Ovary (tissue), 7 donors: ENCODE measurements at regions not wholly inside any gene's neighbourhood (a gene's known extent, or its start where the extent isn't known, plus 50 kb on each side); places are given as distances from the start of the nearest gene placed in this dataset.

ENCODE experiments used
- DNase-seq, 5 donors: peaks; one replicate each; pipeline ENCODE4 v3.0.0-alpha.2; 2019 to 2020
- H3K27ac ChIP-seq, 2 donors: fragments of 200-600 bp; one replicate each; pipeline versions ENCODE4 v1.5.1 to v1.8.0; 2019 to 2022
- H3K27me3 ChIP-seq: fragments of 200-600 bp; one replicate; pipeline ENCODE4 v1.8.0; 2022
- H3K36me3 ChIP-seq: fragments of 200-600 bp; sonication (generic); one replicate; pipeline ENCODE4 v1.5.1; 2019
- H3K4me1 ChIP-seq: one replicate; pipeline ENCODE4 v1.8.1; 2013; ENCODE audit warnings: mild to moderate bottlenecking, moderate library complexity; ENCODE audit not compliant: insufficient read depth
- H3K4me3 ChIP-seq: fragments of 200-600 bp; sonication (generic); one replicate; pipeline ENCODE4 v1.5.1; 2017
- H3K9me3 ChIP-seq, 2 donors: fragments of 200-600 bp in 1 of 2; sonication (generic) in 1 of 2; one replicate each; pipeline versions ENCODE4 v1.5.1 to v1.8.1; 2013 to 2019; ENCODE audit warnings: mild to moderate bottlenecking in 1 of 2, moderate library complexity in 1 of 2
- EP300 ChIP-seq: sonication (generic); formaldehyde crosslinking; IDR thresholded peaks from one replicate; pipeline ENCODE4 v1.6.1; 2017; ENCODE audit warnings: antibody characterized with exemption
- POLR2A ChIP-seq: fragments of 450-650 bp; IDR thresholded peaks from one replicate; pipeline ENCODE4 v1.6.1; 2017; ENCODE audit warnings: antibody characterized with exemption, mild to moderate bottlenecking, moderate library complexity
- WGBS, 3 donors: extraction: QIAGEN DNeasy Blood & Tissue Kit in 1 of 3; methylation state at CpG; one replicate each; pipeline versions ENCODE4 v1.1.5 to v1.1.7; 2013 to 2017; 5-methylcytosine and 5-hydroxymethylcytosine counted together
- intact Hi-C, 4 donors: fragments of 100-400 bp; cut with DNase I; formaldehyde crosslinking; loops; one replicate each; pipeline versions ENCODE4 v1.11.0 to v1.15.1; 2022 to 2023
- TF ChIP-seq, protein P1 (sequence below), 3 donors: fragments of 450-650 bp in 2 of 3; fragments of 200-600 bp in 1 of 3; IDR thresholded peaks; one replicate each; pipeline versions ENCODE4 v1.5.1 to v1.8.0; 2016 to 2022; ENCODE audit warnings: antibody characterized with exemption in 3 of 3, mild to moderate bottlenecking in 1 of 3
- donor health status: DM: no; HTN: no; CAD: no; lungs with moderate emphysema.
- donor health status: DM: no; HTN: no; CAD: no.
- donor health status: Bipolar disorder and iron deficiency.
- donor health status: DM: no; HTN: no; CAD: no.
- donor health status: DM: yes; HTN: yes; CAD: no.

DNA sequence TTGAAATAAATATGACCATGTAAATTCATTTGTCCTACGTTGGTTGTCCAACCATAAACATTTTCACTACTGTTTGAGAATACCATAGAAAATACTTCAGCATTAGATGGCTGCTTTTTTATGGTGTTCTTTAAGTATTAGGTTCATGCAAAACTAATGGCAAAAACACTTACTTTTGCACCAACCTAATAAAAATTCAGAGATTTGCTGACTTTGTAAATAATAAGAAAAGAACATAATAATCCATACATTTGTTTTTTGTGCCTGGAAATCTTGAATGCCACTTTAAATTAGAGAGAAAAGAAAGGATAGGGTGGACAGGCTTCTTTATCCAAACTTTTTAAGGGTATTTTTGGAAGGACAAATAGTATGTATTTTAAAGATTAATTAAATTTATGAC, 719.7 kb upstream of the TYRP1 start:
- WGBS, 3 donors, result 45 to 69% (median 50%) methylated on average over 1 of the region's 1 CpG
- Histone ChIP-seq H3K36me3 (no peaks in the 10 kb centered on the region), H3K4me1 (no peaks in the 10 kb centered on the region), H3K27ac (no peak overlapping the region), H3K27me3 (no peaks in the 10 kb centered on the region), H3K9me3 (no peaks in the 10 kb centered on the region), H3K4me3 (no peak overlapping the region)
- intact Hi-C loops, result no loop called here
- TF ChIP-seq EP300 (no peak), POLR2A (no peak)
- TF ChIP-seq, protein P1, sequence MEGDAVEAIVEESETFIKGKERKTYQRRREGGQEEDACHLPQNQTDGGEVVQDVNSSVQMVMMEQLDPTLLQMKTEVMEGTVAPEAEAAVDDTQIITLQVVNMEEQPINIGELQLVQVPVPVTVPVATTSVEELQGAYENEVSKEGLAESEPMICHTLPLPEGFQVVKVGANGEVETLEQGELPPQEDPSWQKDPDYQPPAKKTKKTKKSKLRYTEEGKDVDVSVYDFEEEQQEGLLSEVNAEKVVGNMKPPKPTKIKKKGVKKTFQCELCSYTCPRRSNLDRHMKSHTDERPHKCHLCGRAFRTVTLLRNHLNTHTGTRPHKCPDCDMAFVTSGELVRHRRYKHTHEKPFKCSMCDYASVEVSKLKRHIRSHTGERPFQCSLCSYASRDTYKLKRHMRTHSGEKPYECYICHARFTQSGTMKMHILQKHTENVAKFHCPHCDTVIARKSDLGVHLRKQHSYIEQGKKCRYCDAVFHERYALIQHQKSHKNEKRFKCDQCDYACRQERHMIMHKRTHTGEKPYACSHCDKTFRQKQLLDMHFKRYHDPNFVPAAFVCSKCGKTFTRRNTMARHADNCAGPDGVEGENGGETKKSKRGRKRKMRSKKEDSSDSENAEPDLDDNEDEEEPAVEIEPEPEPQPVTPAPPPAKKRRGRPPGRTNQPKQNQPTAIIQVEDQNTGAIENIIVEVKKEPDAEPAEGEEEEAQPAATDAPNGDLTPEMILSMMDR (IDR thresholded peaks at IDR 0.05), result no peak
- DNase-seq, result no peak

DNA sequence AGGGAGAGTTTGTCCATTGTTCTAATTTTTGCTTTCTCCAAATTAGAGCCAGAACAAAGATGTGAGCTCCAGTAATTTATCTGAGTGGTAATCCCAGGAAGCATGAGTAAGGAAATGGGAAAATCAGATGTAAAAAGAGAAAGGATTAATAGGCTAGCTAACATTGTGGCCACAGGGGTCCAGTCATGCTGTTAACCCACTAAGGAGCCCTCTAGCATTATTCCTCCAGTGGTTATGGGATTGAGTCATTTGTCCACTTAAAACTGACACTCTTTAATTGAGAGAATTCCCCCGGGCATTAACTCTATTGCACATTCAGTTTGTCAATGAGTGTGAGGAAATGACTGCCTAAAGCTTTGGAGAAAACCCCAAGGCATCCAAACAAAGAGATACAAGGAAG, 700.3 kb upstream of the TYRP1 start:
- Histone ChIP-seq H3K27ac (no peak overlapping the region), H3K4me3 (no peak overlapping the region), H3K4me1 (no peaks in the 10 kb centered on the region), H3K27me3 (no peaks in the 10 kb centered on the region), H3K9me3 (no peaks in the 10 kb centered on the region), H3K36me3 (no peaks in the 10 kb centered on the region)
- no peak for TF ChIP-seq EP300
- TF ChIP-seq, protein P1 (IDR thresholded peaks at IDR 0.05), result no peak
- no peak for TF ChIP-seq POLR2A
- no peak for DNase-seq
- intact Hi-C loops, result no loop called here
- WGBS, 3 donors, result 74 to 81% (median 78%) methylated on average over 1 of the region's 1 CpG

DNA sequence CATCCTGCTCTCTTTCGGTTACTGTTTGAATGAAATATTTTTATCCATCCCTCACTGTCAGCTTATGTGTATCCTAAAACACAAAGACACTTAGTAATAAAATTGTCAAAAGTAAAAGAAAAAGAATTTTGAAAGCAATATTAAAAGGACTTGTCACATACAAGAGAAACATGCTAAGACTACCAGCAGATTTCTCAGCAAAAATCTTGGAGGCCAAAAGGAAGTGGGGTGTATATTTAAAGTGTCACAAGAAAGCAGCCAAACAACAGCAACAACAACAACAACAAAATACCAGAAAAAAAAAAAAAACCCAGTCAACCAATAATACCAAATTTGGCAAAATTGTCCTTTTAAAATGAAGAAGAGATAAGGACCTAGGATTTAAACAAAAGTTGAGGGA, 678.7 kb upstream of the TYRP1 start:
- TF ChIP-seq, protein P1 (IDR thresholded peaks at IDR 0.05), result no peak
- TF ChIP-seq POLR2A (no peak), EP300 (no peak)
- intact Hi-C loops, result no loop called here

DNA sequence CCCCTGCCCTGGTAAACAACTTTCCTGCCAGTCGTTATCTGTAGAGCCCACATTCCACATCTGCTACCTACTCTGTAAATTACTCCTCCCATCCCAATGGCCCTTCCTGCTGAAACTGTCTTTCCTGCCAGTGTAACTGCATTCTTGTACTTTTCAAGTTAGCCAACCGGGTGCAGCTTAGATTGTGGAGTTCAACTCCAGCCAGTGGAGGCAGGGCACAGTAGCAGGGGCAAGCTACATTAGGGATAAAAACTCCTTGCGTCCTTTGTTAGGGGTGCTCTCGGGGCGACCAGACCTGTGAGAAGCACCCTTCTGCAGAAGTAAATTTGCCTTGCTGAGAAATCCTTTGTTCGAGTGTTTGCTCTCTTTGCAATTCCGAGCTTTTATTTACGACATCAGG, 639.0 kb upstream of the TYRP1 start:
- Histone ChIP-seq H3K27ac (no peak overlapping the region), H3K4me3 (no peak overlapping the region), H3K9me3 (no peaks in the 10 kb centered on the region), H3K36me3 (no peaks in the 10 kb centered on the region), H3K4me1 (no peaks in the 10 kb centered on the region), H3K27me3 (no peaks in the 10 kb centered on the region)
- TF ChIP-seq POLR2A (no peak), EP300 (no peak)
- TF ChIP-seq, protein P1 (IDR thresholded peaks at IDR 0.05), result no peak
- intact Hi-C loops, result no loop called here
- 67 to 92% (median 81%) methylated on average over 8 of the region's 8 CpGs for WGBS, 3 donors
- DNase-seq, result no peak

More for the DNA sequence above, 678.7 kb upstream of the TYRP1 start:
- H3K4me3 ChIP-seq, result no peak overlapping the region
- H3K36me3 ChIP-seq, result no peaks in the 10 kb centered on the region
- no peaks in the 10 kb centered on the region for H3K4me1 ChIP-seq
- no peak for DNase-seq
- H3K27ac ChIP-seq, result no peak overlapping the region
- no peaks in the 10 kb centered on the region for H3K27me3 ChIP-seq
- H3K9me3 ChIP-seq, result no peaks in the 10 kb centered on the region
- WGBS, 3 donors, result 91 to 94% (median 93%) methylated on average over 1 of the region's 1 CpG

DNA sequence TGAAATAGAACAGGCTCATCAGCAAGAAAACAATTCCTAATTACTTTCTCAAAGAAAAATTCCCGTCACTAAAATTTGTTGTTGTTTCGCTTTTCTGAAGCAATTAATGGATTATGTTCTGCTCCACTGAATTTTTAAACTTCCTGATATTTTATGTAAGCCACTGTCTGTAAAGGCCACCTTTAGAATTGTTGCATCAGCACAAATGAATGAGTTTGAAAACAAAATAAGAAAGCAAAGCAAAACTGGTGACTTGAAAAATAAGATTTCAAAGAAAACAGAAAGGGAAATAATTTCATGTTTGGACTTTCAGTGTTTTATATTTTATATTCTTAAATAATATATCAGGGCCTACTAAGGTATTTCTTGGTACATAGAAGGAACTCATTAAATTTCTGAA, 636.3 kb upstream of the TYRP1 start:
- no peaks in the 10 kb centered on the region for H3K27me3 ChIP-seq
- no peak for TF ChIP-seq EP300
- no peak for TF ChIP-seq POLR2A
- TF ChIP-seq, protein P1 (IDR thresholded peaks at IDR 0.05), result no peak
- H3K4me1 ChIP-seq, result no peaks in the 10 kb centered on the region
- DNase-seq, result no peak
- no peaks in the 10 kb centered on the region for H3K36me3 ChIP-seq
- intact Hi-C loops, result no loop called here
- H3K9me3 ChIP-seq, result no peaks in the 10 kb centered on the region
- no peak overlapping the region for H3K4me3 ChIP-seq
- 74 to 87% (median 82%) methylated on average over 2 of the region's 2 CpGs for WGBS, 3 donors
- no peak overlapping the region for H3K27ac ChIP-seq
